GM21390 (cell line): ENCODE measurements at regions not wholly inside any gene's neighbourhood (a gene's known extent, or its start where the extent isn't known, plus 50 kb on each side); places are given as distances from the start of the nearest gene placed in this dataset.

Experiments
- ATAC-seq: cut with Tn5 transposase; IDR thresholded peaks from one replicate; pipeline ENCODE4 v1.9.1; 2021; ENCODE audit not compliant: unreplicated experiment

- ATAC-seq: no peak
These were observed 551.6 kb upstream of the CITED2 start for GRCh38 chr6:139925894-139926641.

- ATAC-seq: no peak
These were observed 549.6 kb upstream of the CITED2 start for GRCh38 chr6:139923964-139924475.

- ATAC-seq: no peak
These were observed 547.8 kb upstream of the CITED2 start for GRCh38 chr6:139922236-139922635.

DNA sequence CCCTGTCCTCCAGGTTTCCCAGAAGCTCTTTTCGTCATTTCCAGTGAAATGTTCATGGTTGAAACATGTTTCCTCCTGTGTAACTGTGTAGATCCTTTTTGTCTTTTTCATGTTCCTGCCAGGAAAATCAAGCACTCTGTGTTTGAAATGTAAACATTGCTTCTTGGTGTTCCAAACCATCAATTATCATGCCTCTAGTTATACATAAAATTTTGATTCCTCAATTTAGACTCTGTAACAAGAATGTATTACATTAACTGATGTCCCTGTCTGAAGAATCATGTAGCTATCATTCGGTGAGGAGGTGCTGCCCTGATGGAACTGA lies 546.3 kb upstream of the CITED2 start:
- ATAC-seq: no peak

DNA sequence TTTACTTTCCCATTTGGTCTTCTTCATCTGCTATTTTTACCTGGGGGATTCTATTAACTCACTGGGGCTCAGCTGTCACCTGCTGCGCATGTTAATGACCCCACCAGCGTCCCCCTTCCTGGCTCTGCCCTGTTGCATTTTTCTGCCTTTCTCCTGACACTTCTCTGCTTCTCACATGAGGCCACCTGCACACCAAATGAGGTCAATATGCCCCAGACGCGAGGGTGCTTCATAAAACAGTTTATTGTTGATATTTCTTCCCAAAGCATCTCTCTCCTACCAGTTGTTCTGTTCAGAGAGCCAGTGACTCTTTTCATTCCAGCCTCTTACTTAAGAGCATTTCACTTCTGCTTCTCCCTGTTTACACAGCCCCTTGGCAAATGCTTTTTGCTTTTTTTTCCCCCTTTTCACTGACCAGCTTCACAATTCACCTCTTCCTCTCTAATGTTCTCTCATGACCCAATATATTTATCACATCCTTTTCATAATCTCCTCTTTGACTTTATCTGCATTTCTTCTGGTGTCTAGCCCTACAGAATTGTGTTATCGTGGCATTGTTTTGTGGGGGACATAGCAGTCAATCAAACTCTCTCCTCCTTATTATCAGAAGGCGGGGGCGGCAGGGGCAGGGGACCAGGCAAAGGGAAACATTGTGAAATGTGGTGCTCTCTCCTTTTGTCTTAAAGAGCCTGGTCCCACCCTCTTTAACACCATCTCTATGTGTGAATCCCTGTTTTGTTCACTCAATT lies 545.8 kb upstream of the CITED2 start:
- no peak for ATAC-seq

- no peak for ATAC-seq
These were observed 544.9 kb upstream of the CITED2 start for GRCh38 chr6:139919107-139920026.

GRCh38 chr6:139917951-139918630 lies 543.6 kb upstream of the CITED2 start:
- no peak for ATAC-seq

DNA sequence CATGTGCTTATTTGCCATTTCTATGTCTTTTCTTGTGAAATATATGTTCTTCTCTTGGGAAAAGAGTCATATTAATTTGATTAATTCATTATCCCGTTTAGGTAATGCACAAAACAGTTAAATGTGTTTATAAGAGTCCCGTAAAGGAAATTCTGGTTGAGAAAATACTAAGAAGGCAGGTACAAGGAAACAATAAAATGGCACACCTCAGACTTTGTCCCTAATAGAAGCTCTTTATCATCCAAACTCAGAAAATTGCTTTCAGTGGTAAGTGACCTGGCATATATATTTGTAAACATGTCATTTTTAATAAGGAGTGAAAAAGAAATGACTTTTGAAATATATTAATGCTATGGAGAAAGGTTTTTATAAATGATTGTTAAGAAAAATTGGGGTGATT lies 540.5 kb upstream of the CITED2 start:
- ATAC-seq: no peak

- ATAC-seq: no peak
These were observed 538.4 kb upstream of the CITED2 start for GRCh38 chr6:139912735-139913400.

DNA sequence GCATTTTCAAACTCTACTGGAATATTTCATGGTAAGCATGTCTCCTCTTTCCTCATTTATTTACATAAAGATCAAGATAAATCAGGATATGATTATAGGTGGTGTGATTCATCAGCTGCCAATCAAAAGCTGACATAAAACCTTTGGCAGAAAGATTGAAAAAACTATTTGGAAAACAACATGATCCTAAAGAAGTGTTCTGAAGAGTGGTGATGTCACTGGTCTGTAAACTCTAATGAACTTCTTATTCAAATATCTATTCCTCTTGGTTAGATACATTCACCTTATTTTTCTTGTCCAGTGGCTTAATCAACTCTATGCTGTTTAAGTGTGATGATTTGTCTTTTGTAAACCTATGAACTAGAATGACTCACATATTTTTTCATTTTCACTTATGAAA lies 535.5 kb upstream of the CITED2 start:
- ATAC-seq: no peak

GRCh38 chr6:139905404-139906052 lies 531.1 kb upstream of the CITED2 start:
- no peak for ATAC-seq

DNA sequence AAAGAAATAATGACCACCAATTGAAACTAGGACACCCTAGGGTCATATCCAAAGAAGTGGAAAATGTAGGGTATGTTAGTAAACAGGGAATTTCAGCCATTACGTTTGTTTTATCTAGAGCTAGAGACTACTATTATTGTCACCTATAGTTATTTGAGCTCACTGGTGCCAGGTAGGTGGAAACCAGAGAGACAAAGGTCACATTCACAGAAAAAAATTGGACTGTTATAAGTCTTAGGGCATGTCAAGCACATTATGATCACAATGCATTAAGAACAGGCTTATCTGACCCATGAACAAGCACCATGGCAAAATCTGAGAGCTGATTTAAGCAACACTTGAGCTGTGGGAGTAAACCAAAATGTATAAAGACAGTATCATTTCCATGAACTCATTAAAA lies 530.1 kb upstream of the CITED2 start:
- no peak for ATAC-seq

- ATAC-seq: peak; percentile 24
These were observed 529.7 kb upstream of the CITED2 start for GRCh38 chr6:139904158-139904533.

DNA sequence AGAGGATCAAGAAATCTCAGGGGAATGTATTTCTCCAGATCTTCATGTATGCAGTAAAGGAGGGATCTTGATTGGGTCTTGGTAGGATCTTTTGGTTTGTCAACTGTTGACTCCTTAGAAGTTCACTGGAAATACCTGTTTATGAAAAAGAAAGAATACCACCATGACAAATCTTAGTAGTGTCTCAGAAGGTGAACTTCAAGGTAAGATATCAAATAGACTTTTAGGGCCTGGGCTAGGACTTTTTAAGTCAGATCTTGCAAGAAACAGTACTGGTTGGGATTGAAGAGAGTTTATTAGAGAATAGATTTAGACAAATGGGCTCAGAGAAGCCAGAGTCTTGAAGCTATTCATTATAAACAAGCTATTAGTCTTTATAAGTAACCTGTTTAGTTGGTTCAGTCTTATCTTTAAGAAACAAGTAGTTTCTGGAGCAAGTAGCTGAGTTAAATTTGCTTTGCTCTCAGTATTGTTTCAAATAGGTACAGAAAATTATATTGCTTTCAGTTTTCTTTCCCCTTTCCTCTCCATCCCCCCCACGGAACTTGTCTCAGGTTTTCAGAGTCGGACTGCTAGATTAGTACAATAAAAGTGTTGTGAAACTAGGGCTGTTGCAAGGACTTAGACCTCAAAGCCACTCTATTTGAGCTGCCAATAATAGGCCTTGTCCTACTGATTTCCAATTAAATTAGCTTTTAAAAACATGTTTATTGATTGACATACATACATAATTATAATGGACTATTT lies 529.1 kb upstream of the CITED2 start:
- ATAC-seq: peak; percentile 96

- ATAC-seq: no peak
These were observed 520.9 kb upstream of the CITED2 start for GRCh38 chr6:139895205-139895793.

DNA sequence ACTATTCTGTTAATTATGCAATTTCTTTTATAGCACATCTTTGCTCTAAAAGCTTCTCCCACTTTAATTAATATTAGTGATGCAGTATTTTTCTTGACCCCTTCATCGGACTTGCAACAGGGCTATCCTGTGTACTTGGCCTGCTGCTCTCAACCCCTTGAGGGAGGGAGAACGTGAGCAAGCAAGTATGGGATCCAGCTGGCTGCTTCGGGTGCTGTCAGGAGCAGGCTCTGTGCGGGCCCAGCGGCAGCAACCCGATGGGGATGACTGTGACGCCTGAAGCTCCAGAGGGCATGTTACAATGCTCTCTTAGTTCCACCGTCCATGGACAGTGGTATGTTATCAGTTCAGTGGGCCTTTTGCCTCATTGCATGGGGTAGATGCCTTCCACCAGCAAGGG lies 519.8 kb upstream of the CITED2 start:
- ATAC-seq: no peak

GRCh38 chr6:139891471-139891870 lies 517.0 kb upstream of the CITED2 start:
- ATAC-seq: no peak

DNA sequence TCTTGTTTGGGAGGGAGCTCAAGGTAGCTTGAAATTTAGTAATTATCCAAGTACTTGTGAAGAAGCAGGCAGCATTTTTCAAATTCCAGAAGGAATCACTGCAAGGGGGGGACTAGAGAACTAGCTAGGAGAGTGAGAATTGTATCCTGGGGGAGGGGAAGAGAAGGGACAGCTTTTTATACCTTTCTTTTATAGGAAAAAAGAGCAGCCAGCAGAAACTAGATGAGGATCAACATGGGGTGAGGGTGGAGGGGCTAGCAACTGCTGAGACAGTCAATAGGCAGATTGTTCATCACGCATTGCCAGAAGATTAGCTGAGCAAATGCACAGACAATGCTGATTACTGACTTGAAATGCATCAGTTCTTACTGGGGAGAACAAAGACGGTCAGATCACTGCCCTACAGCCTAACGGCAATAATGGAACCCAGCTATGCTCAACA lies 514.3 kb upstream of the CITED2 start:
- no peak for ATAC-seq

- no peak for ATAC-seq
These were observed 512.8 kb upstream of the CITED2 start for GRCh38 chr6:139887275-139887674.
